Fibroblast of lung (primary cell): ENCODE measurements at regions not wholly inside any gene's neighbourhood (a gene's known extent, or its start where the extent isn't known, plus 50 kb on each side); places are given as distances from the start of the nearest gene placed in this dataset.

Experiments used
- EZH2 ChIP-seq: IDR thresholded peaks from 2 replicates; pipeline ENCODE4 v1.5.1; 2012; ENCODE audit warnings: low read length, control low read depth, mild to moderate bottlenecking; ENCODE audit errors: missing control alignments
- TF ChIP-seq, protein P1 (sequence below), 2 donors: IDR thresholded peaks in 1 of 2; conservative IDR thresholded peaks in 1 of 2; 1 replicate in 1 of 2; 2 replicates in 1 of 2; pipeline ENCODE4 v1.5.1; 2011 to 2012; ENCODE audit warnings: low read length in 2 of 2, control low read depth in 1 of 2, inconsistent platforms in 1 of 2, low read depth in 1 of 2, mild to moderate bottlenecking in 1 of 2

- TF ChIP-seq, protein P1, sequence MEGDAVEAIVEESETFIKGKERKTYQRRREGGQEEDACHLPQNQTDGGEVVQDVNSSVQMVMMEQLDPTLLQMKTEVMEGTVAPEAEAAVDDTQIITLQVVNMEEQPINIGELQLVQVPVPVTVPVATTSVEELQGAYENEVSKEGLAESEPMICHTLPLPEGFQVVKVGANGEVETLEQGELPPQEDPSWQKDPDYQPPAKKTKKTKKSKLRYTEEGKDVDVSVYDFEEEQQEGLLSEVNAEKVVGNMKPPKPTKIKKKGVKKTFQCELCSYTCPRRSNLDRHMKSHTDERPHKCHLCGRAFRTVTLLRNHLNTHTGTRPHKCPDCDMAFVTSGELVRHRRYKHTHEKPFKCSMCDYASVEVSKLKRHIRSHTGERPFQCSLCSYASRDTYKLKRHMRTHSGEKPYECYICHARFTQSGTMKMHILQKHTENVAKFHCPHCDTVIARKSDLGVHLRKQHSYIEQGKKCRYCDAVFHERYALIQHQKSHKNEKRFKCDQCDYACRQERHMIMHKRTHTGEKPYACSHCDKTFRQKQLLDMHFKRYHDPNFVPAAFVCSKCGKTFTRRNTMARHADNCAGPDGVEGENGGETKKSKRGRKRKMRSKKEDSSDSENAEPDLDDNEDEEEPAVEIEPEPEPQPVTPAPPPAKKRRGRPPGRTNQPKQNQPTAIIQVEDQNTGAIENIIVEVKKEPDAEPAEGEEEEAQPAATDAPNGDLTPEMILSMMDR (conservative IDR thresholded peaks at IDR 0.05 in 1 of 2, IDR thresholded peaks at IDR 0.05 in 1 of 2; ENCODE audit: low read depth in 1 of 2, low read length in 2 of 2): no peak
- TF ChIP-seq EZH2: no peak
These were observed 202.6 kb downstream of the RBM46 start for GRCh38 chr4:154983714-154984113.
